ENCODE measurements at regions not wholly inside any gene's neighbourhood (a gene's known extent, or its start where the extent isn't known, plus 50 kb on each side); places are given as distances from the start of the nearest gene placed in this dataset.
"Not testable (repeated sequence)": the region's sequence is repeated elsewhere in the genome, so short reads cannot be mapped to it uniquely, and the experiment has no call there.

GRCh38 chr10:114714281-114714741 lies 56.2 kb upstream of the ABLIM1 start:
- Histone ChIP-seq H3K9me3 (ENCODE audit: low read length) (no peaks in the 10 kb centered on the region), H3K9ac (ENCODE audit: low read length) (no peak overlapping the region), H3K4me1 (ENCODE audit: insufficient read depth, low read length, severe bottlenecking) (no peaks in the 10 kb centered on the region), H4K20me1 (ENCODE audit: insufficient read depth, low read length) (no peaks in the 10 kb centered on the region), H3K36me3 (ENCODE audit: insufficient read depth, low read length) (no peaks in the 10 kb centered on the region), H3K79me2 (ENCODE audit: insufficient read depth, low read length) (no peaks in the 10 kb centered on the region), H3K9me2 (ENCODE audit: low read depth, low read length) (no peaks in the 10 kb centered on the region), H2AFZ (ENCODE audit: low read length) (no peak overlapping the region), H3F3A (ENCODE audit: insufficient read depth, low read length) (no peaks in the 10 kb centered on the region), H3K27ac (ENCODE audit: low read depth, low read length, poor library complexity, severe bottlenecking) (no peak overlapping the region), H3K4me3 (ENCODE audit: low read depth, low read length, poor library complexity, severe bottlenecking) (no peak overlapping the region), H3K4me2 (ENCODE audit: low read length) (no peak overlapping the region), H3K27me3 (ENCODE audit: insufficient read depth, low read length) (0 out of 2 replicates have a peak, but pooled peaks cover 5% of the 10 kb centered on the region)
- no peak for TF ChIP-seq EZH2 (IDR thresholded peaks at IDR 0.05; ENCODE audit: borderline replicate concordance, low read length)
- TF ChIP-seq, protein P1, sequence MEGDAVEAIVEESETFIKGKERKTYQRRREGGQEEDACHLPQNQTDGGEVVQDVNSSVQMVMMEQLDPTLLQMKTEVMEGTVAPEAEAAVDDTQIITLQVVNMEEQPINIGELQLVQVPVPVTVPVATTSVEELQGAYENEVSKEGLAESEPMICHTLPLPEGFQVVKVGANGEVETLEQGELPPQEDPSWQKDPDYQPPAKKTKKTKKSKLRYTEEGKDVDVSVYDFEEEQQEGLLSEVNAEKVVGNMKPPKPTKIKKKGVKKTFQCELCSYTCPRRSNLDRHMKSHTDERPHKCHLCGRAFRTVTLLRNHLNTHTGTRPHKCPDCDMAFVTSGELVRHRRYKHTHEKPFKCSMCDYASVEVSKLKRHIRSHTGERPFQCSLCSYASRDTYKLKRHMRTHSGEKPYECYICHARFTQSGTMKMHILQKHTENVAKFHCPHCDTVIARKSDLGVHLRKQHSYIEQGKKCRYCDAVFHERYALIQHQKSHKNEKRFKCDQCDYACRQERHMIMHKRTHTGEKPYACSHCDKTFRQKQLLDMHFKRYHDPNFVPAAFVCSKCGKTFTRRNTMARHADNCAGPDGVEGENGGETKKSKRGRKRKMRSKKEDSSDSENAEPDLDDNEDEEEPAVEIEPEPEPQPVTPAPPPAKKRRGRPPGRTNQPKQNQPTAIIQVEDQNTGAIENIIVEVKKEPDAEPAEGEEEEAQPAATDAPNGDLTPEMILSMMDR (IDR thresholded peaks at IDR 0.05; ENCODE audit: low read length): no peak

GRCh38 chr10:114715171-114715670 lies 57.1 kb upstream of the ABLIM1 start:
- Histone ChIP-seq H3K27ac (ENCODE audit: low read depth, low read length, poor library complexity, severe bottlenecking) (no peak overlapping the region), H3K79me2 (ENCODE audit: insufficient read depth, low read length) (no peaks in the 10 kb centered on the region), H3K9me3 (ENCODE audit: low read length) (no peaks in the 10 kb centered on the region), H3K4me3 (ENCODE audit: low read depth, low read length, poor library complexity, severe bottlenecking) (no peak overlapping the region), H3K36me3 (ENCODE audit: insufficient read depth, low read length) (no peaks in the 10 kb centered on the region), H3K9me2 (ENCODE audit: low read depth, low read length) (no peaks in the 10 kb centered on the region), H3F3A (ENCODE audit: insufficient read depth, low read length) (no peaks in the 10 kb centered on the region), H3K9ac (ENCODE audit: low read length) (no peak overlapping the region), H3K4me2 (ENCODE audit: low read length) (no peak overlapping the region), H3K27me3 (ENCODE audit: insufficient read depth, low read length) (0 out of 2 replicates have a peak, but pooled peaks cover 5% of the 10 kb centered on the region), H3K4me1 (ENCODE audit: insufficient read depth, low read length, severe bottlenecking) (no peaks in the 10 kb centered on the region), H2AFZ (ENCODE audit: low read length) (no peak overlapping the region), H4K20me1 (ENCODE audit: insufficient read depth, low read length) (no peaks in the 10 kb centered on the region)
- TF ChIP-seq, protein P1 (IDR thresholded peaks at IDR 0.05; ENCODE audit: low read length): no peak
- no peak for TF ChIP-seq EZH2 (IDR thresholded peaks at IDR 0.05; ENCODE audit: borderline replicate concordance, low read length)

DNA sequence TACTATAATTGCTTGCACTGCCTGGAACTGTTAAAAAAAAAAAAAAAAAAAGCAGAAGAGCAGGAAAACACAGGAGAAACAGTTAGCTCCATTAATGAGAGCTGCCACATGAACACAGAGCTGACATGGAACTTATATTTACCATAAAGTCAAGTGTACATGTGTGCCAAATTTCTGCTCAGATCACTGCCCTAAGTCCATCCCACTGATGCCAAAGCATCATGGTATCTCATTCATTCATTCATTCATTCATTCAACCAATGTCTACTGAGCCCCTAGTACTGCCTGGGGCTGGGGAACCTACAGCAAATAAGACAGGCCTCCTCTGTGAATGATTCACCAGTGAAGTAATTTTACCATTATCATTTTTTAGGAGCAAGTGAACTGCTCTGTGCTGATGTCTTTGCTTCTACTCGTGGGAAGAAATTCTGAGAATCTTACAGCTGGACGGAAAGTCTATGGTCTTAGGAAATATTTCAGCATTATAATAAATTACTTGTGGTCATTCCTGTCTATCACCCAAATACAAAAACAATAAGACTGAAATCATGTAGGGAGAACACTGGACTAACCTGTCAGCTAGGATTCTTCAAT lies 58.8 kb upstream of the ABLIM1 start:
- no peaks in the 10 kb centered on the region for H3K9me2 ChIP-seq (ENCODE audit: low read depth, low read length)
- no peaks in the 10 kb centered on the region for H3K79me2 ChIP-seq (ENCODE audit: insufficient read depth, low read length)
- no peaks in the 10 kb centered on the region for H3K4me1 ChIP-seq (ENCODE audit: insufficient read depth, low read length, severe bottlenecking)
- H3F3A ChIP-seq (ENCODE audit: insufficient read depth, low read length): no peaks in the 10 kb centered on the region
- 0 out of 2 replicates have a peak, but pooled peaks cover 5% of the 10 kb centered on the region for H3K27me3 ChIP-seq (ENCODE audit: insufficient read depth, low read length)
- H3K4me2 ChIP-seq (ENCODE audit: low read length): no peak overlapping the region
- no peak overlapping the region for H3K27ac ChIP-seq (ENCODE audit: low read depth, low read length, poor library complexity, severe bottlenecking)
- no peaks in the 10 kb centered on the region for H3K9me3 ChIP-seq (ENCODE audit: low read length)
- H3K4me3 ChIP-seq (ENCODE audit: low read depth, low read length, poor library complexity, severe bottlenecking): no peak overlapping the region
- no peak overlapping the region for H2AFZ ChIP-seq (ENCODE audit: low read length)
- no peak overlapping the region for H3K9ac ChIP-seq (ENCODE audit: low read length)
- no peaks in the 10 kb centered on the region for H3K36me3 ChIP-seq (ENCODE audit: insufficient read depth, low read length)
- no peaks in the 10 kb centered on the region for H4K20me1 ChIP-seq (ENCODE audit: insufficient read depth, low read length)
- TF ChIP-seq, protein P1 (IDR thresholded peaks at IDR 0.05; ENCODE audit: low read length): no peak

DNA sequence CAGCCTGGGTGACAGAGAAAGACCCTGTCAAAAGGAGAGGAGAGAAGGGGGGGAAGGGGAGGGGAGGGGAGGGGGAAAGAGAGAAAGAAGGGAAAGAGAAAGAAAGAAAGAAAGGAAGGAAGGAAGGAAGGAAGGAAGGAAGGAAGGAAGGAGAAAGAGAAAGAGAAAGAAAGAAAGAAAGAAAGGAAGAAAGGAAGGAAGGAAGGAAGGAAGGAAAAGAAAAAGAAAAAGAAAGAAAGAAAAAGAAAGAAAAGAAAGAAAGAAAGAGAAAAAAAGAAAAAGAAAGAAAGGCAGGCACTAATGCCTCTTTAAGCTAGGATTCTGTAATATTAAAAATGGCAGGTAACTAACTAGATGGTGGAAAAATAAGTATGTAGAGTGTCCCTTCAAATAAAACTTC lies 59.8 kb upstream of the ABLIM1 start:
- H3F3A ChIP-seq (ENCODE audit: insufficient read depth, low read length); H3K4me1 ChIP-seq (ENCODE audit: insufficient read depth, low read length, severe bottlenecking); H3K9me3 ChIP-seq (ENCODE audit: low read length); H3K4me3 ChIP-seq (ENCODE audit: low read depth, low read length, poor library complexity, severe bottlenecking); H3K27ac ChIP-seq (ENCODE audit: low read depth, low read length, poor library complexity, severe bottlenecking); H2AFZ ChIP-seq (ENCODE audit: low read length); H4K20me1 ChIP-seq (ENCODE audit: insufficient read depth, low read length); H3K79me2 ChIP-seq (ENCODE audit: insufficient read depth, low read length); H3K9ac ChIP-seq (ENCODE audit: low read length); H3K9me2 ChIP-seq (ENCODE audit: low read depth, low read length); H3K27me3 ChIP-seq (ENCODE audit: insufficient read depth, low read length); H3K36me3 ChIP-seq (ENCODE audit: insufficient read depth, low read length); H3K4me2 ChIP-seq (ENCODE audit: low read length): not testable (repeated sequence)

Data from OCI-LY1 (cell line).